ENCODE measurements at regions not wholly inside any gene's neighbourhood (a gene's known extent, or its start where the extent isn't known, plus 50 kb on each side); places are given as distances from the start of the nearest gene placed in this dataset.
A peak's percentile ranks its signal among the peaks of the same experiment; 100 is the strongest.
"Not testable (repeated sequence)": the region's sequence is repeated elsewhere in the genome, so short reads cannot be mapped to it uniquely, and the experiment has no call there.

- DNase-seq: no peak
Observed at GRCh38 chr4:34323549-34324320, 1920.6 kb downstream of the ARAP2 start.

GRCh38 chr4:34328939-34329338 is 1915.4 kb downstream of the ARAP2 start:
- no peak for DNase-seq

- not testable (repeated sequence) for DNase-seq
Observed at GRCh38 chr4:34335156-34335555, 1909.2 kb downstream of the ARAP2 start.

GRCh38 chr4:34335556-34335955 is 1908.8 kb downstream of the ARAP2 start:
- DNase-seq: peak in 1 of 2 experiments; percentile 1

- DNase-seq: no peak
Observed at GRCh38 chr4:34362654-34363053, 1881.7 kb downstream of the ARAP2 start.

GRCh38 chr4:34363842-34364241 is 1880.5 kb downstream of the ARAP2 start:
- DNase-seq: no peak

- DNase-seq: no peak
Observed at GRCh38 chr4:34365946-34366345, 1878.4 kb downstream of the ARAP2 start.

- no peak for DNase-seq
Observed at GRCh38 chr4:34371676-34372075, 1872.6 kb downstream of the ARAP2 start.

GRCh38 chr4:34372815-34373214 is 1871.5 kb downstream of the ARAP2 start:
- DNase-seq: no peak

- no peak for DNase-seq
Observed at GRCh38 chr4:34373456-34373855, 1870.9 kb downstream of the ARAP2 start.

GRCh38 chr4:34412233-34412632 is 1832.1 kb downstream of the ARAP2 start:
- DNase-seq: no peak

- no peak for DNase-seq
Observed at GRCh38 chr4:34412911-34413310, 1831.4 kb downstream of the ARAP2 start.

- no peak for DNase-seq
Observed at GRCh38 chr4:34417160-34417559, 1827.2 kb downstream of the ARAP2 start.

GRCh38 chr4:34419871-34420270 is 1824.4 kb downstream of the ARAP2 start:
- no peak for DNase-seq

GRCh38 chr4:34422472-34423175 is 1821.7 kb downstream of the ARAP2 start:
- DNase-seq: no peak

- DNase-seq: no peak
Observed at GRCh38 chr4:34432706-34433105, 1811.6 kb downstream of the ARAP2 start.

GRCh38 chr4:34434377-34434776 is 1809.9 kb downstream of the ARAP2 start:
- not testable (repeated sequence) for DNase-seq

GRCh38 chr4:34464196-34464595 is 1780.1 kb downstream of the ARAP2 start:
- no peak for DNase-seq

GRCh38 chr4:34466411-34466810 is 1777.9 kb downstream of the ARAP2 start:
- DNase-seq: no peak

- DNase-seq: no peak
Observed at GRCh38 chr4:34469516-34469915, 1774.8 kb downstream of the ARAP2 start.

- no peak for DNase-seq
Observed at GRCh38 chr4:34485252-34485651, 1759.1 kb downstream of the ARAP2 start.

GRCh38 chr4:34486461-34487363 is 1757.6 kb downstream of the ARAP2 start:
- DNase-seq: no peak

GRCh38 chr4:34492414-34492813 is 1751.9 kb downstream of the ARAP2 start:
- DNase-seq: no peak

All from stimulated activated CD4-positive, alpha-beta T cell treated with anti-CD3 and anti-CD28 coated beads, Interleukin-4, amount 100 ng/mL, for 4 hours (primary cell).